GM19328 (cell line): ENCODE measurements at regions not wholly inside any gene's neighbourhood (a gene's known extent, or its start where the extent isn't known, plus 50 kb on each side); places are given as distances from the start of the nearest gene placed in this dataset.

Experiments used
- ATAC-seq: cut with Tn5 transposase; IDR thresholded peaks from one replicate; pipeline ENCODE4 v1.9.1; 2021; ENCODE audit warnings: mild to moderate bottlenecking, moderate library complexity; ENCODE audit not compliant: unreplicated experiment

DNA sequence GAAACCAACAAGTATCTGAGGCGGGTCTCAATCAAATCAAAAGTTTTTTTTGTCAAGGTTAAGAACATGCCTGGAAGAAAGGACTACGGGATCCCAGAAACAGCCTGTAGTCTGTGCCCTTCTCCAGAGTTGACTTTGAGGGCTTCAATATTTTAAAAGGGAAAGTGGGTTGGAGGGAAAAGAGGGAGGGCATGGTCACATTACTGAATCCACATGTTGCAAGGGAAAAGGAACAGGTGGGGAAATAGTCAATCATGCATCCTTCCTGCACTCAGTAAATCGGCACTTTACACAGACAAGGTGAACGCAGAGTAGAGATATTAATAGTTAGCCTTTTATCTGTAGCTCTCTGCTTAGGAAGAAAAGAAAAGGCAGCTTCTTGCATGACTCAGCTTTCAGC is 808.5 kb downstream of the UQCRFS1 start:
- no peak for ATAC-seq

DNA sequence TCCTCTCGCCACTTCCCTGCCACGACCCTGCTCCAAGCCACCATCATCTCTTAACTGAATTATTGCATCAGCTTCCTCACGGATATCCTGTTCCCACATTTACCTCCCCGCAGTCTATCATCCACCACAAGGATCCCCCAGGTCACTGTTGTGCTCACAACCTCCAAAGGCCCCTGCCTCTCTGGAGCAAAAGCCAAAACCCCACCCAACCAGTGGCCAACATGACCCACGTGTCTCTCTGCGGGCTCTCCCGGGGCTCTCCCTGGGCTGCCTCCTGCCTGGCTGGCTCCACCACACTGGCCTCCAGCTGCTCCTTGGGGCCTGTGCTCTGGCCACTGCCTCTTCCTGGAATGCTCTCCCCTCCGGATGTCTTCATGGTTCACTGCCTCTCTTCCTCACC is 809.3 kb downstream of the UQCRFS1 start:
- ATAC-seq = no peak

DNA sequence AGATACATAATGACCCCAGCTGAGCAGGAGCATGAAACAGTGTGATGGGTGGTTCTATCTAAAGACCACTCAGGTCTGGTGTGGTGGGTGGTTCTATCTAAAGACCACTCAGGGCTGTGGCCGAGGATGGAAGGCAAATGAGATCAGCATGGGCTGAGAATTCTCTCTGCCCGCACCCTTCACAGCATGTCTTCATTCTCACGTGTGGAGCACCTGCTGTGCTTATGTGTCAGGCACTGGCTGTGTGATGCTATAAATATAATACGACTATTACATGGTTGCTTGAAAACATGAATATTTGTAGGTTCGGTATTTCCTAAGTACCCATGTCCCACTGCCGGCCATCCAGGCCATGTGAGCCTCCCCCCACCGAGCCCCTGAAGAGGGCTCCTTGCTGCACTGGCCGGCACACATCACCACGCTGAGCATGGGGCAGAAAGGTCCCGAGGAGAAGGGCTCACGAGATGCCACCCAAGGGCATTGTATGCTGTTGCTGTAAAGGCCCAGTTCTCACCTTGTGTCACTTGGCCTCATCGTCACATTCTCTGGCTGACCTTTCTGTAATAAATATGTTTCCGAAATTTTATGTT is 810.2 kb downstream of the UQCRFS1 start:
- ATAC-seq = no peak

DNA sequence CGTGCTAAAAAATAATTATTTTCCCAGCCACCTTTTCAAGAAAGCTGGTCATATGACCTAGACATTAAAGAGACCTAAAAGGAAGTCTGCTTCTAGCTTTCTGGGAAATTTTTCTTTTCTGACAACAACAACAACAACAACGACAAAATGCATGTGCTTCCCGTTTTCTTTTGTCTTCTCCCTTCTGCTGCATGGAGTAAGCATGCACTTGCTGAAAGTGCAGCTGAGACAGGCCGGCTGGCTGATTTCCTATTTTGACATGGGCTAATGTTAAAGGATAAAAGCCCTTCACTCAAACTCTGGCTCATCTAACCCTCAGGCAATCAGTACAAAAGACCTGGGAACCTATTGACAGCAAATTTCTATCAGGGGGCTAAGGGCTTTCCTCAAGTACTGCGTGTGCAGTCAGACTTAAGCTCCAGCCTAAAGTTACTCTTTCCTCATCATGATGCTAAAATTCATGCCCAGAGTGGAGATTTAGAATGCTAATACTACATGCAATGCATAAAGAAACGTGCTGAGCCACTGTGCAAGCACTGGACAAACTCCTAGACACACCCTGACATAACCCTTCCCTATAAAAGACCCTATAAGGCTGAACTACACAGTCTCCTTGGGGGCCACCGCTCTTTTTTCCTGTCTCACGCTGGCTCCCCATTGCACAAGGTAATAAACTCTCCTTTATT is 811.1 kb downstream of the UQCRFS1 start:
- no peak for ATAC-seq

DNA sequence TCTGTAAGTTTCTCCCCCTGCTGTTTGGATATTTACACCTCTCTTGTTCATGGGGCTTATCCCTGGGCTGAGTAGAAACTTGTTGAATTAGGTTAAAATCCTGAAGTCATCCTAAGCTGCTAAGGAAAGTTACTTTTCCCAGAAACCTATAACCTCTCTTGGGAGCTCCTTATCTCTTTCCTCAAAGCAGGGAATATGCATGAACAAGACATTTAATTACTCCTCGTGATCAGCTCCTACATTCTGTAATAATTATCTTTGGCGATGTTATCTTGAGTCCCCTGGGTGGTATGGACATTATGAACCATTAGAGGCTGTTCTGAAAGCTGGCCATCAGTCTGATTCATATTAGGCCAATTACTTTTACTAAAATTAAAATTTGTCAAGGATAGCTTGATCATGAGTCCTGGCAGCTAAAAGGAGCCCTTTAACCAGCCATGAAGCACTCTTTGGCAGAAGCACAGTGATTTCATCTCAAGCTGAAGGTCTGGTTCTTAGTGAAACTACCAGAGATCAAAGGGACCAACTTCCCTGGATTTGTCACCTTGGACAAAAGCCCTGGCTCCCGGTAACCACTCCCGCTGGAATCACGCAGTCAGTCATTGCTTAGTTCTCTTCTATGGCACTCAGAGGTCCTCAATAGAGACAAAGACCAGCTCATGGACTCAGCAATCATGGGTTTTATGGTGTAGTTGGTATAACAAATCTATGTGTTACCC is 811.8 kb downstream of the UQCRFS1 start:
- ATAC-seq = no peak

DNA sequence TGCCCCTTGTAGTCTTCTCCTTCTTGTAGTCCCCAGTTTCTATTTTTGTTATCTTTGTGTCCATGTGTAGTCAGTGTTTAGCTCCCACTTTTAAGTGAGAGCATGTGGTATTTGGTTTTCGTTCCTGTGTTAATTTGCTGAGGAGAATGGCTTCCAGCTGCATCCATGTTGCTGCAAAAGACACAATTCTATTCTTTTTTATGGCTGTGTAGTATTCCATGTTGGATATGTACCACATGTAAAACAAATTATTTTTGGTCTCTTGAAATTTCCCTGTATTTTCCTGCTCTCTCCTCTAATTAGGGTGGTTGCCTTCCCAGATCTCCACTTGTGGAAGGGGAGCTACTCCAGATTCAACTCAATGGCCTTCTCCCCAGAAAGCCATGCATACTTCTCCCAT is 813.8 kb downstream of the UQCRFS1 start:
- no peak for ATAC-seq

DNA sequence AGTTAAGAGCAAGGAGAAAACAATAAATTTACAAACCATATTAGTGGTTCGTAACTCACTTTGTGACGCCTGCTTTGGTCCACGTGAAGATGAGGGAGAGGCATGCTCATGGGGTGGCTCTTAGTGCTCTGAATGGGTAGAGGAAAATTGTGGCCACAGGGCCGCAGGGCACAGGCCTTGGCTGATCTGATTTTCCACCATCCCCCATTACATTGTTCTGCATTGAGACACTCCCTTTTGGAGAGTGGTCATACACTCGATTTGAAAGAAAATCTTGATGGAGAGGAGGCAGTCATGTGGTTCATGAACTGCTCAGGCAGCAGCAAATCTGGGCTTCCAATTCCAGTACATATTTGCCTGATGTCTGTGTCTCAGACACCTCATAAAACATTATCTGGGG is 815.2 kb downstream of the UQCRFS1 start:
- ATAC-seq = no peak

DNA sequence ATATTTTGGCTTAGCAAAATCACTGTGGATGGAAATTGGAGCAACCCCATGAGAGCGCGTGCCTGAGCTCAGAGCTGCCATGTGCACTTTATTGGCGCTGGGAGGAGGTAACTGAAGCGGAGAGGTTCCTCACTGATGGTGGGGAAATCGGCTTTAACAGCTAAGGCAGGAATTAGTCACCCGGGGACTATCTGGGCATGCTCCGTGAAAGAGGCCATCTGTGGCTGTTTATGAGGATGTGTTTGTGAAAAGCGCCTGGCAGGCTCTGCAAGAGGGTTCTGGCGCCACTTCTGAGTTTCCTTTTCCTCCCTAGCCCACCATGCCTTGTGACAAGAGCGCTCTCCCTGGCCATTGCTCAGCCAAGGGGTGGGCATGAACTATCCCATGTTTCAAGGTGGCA is 815.6 kb downstream of the UQCRFS1 start:
- ATAC-seq = no peak

DNA sequence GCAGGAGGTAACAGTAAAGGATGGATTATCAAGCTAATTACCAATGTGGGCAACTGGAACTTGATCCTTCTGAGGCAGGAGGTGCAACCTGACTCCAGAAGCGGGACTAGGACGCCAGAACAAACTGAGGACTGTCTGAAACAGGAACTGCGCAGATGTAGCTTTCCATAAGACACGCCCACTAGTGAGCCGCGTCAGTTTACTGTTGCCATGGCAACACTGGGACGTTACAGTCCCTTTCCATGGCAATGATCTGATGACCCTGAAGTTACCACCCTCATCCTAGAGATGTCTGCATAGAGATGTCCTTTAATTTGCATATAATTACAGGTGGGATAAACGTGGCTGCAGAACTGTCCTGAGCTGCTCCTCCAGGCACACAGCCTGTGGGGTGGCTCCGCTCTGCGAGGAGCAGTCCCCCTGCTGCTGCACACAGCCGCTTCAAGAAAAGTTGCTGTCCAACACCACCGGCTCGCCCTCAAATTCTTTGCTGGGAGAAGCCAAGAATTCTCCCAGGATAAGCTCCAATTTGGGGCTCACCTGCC is 816.6 kb downstream of the UQCRFS1 start:
- ATAC-seq = no peak

DNA sequence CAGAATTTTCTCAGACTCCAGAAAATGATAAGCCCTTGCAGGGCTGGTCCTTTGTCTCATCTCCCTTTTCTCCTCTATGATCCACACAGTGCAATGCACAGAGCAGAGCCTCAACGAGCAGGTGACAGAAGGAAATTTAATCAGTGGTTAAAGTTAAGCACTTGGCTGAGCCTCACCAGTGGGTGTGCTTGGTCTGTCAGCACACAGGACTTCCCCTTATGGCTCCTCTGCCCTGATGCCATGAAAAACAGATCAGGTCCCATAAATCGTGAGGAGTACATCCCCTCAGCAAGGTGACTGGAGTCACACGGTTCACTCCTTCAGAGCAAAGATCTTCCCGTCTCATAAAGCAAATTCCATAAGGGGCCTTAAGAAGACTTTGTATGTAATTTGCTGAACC is 818.2 kb downstream of the UQCRFS1 start:
- ATAC-seq = no peak

DNA sequence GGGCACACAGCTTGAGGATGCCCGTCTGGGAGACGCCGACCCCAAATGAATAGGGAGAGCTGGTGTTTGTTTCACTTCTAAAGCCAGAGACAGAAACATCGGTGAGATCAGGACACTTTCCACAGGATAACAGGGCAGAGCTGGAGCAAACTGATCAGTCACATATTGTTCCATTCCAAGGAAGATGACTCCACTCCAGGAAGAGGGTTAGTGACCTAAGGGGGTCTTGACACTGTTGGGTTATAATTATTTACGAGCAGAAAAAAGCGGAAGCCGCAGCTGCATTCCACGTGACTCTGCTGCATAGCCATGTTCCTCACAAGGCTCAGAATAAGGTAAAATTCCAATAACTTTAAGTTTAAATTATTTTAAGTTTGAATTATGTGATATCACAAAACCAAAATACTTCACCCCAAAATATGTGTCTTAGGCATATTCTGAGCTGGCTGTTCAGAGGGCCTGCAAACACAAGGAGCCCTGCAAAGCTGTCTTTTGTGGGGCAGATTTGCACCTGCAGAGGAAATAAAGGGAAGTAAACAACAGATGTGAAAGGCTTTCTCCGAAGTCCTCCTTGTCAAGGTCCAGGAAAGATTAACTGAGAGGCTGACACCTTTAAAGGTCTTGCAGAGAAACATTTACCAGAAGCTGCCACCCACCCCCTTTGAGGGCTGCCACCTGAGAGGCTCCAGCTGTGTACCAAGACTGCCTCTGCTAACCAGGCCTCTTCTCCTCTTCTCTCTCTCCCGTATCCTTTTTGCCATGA is 819.2 kb downstream of the UQCRFS1 start:
- ATAC-seq = no peak

DNA sequence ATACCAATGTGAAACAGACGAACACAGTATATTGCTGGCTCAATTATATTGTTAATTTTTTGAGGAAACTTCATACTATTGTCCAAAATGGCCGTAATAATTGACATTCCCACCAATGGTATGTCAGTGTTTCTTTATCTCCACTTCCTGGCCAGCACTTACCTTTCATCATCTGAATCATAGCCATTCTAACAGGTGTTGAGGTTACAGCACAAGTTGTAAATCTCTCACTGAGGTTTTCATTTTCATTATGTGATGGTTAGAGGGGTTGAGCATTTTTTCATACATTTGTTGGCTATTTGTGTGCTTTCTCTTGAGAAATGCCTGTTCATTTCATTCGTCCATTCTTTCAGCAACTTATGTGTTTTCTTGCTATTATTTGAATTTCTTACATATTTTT is 824.0 kb downstream of the UQCRFS1 start:
- no peak for ATAC-seq

DNA sequence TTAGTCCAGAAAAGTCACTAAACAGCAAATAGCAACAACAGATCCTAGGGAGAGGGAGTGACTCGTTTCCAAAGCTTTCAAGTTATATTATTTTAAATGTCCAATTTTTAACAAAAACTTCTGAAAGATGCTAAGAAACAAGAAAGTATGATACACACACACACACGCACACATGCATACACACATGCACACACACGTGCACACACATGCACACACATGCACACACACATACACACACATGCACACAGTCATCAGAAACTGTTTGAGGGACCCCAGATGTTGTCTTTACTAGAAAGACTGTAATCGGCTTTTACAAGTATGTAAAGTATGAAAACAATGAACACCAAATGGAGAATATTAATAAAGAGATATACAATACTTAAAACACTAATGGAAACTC is 825.4 kb downstream of the UQCRFS1 start:
- no peak for ATAC-seq

DNA sequence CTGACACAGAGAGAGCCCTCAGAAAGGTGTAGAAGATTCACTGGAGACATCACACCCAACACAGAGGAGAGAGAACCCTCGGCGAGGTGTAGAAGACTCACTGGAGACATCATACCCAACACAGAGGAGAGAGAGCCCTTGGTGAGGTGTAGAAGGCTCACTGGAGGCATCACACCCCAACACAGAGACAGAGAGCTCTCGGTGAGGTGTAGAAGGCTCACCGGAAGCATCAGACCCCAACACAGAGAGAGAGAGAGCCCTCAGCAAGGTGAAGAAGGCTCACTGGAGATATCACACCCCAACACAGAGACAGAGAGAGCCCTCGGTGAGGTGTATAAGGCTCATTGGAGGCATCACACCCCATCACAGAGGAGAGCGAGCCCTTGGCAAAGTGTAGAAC is 826.5 kb downstream of the UQCRFS1 start:
- no peak for ATAC-seq

DNA sequence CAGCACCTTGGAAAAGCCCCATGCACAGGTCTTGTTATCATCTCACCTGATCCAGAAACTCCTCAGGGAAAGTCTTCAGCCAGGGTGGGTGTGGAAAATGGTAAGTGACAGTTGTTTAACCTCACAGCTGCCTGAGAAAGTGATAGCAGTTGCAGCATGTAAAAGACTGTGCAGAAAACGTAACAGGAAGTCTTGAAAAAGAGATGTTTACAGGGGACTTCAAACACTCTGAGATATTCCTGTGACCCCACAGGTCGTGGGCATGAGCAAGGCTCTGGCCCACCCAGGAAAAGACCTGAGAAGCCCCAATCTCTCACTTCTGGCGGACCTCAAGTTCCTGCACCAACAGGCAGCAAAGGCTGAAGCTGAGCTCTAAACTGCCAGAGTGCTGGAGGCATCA is 826.9 kb downstream of the UQCRFS1 start:
- no peak for ATAC-seq

DNA sequence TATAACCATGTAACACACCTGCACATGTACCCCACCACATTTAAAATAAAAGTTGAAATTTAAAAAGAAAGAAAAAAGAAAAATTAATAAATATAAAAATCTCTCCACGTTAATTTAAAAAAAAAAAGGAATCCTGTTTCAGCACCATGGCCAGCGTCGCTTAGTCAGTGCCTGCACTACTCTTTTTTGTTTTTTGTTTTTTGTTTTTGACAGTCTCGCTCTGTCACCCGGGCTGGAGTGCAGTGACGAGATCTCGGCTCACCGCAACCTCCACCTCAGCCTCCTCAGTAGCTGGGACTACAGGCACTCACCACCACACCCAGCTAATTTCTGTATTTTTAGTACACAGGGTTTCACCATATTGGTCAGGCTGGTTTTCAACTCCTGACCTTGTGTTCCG is 835.9 kb downstream of the UQCRFS1 start:
- ATAC-seq = no peak

DNA sequence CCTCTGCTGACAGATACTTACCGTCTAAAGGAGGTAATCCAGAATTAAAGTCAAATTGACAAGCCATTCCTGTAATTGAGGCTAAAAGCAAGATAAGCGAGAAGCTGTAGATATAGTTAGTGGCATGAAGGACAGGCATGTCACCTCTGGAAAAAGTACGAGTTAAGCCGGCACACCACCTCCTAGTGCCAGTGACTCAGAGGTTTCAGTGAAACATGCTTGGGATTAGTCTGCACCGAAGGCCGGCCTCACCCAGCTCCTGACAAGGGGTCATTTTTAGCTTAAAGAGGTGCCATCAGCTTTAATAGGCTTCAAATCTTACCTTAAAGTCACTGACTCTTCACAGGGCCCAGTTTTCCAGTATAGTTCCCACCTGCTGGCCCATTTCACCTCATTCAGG is 838.0 kb downstream of the UQCRFS1 start:
- no peak for ATAC-seq

DNA sequence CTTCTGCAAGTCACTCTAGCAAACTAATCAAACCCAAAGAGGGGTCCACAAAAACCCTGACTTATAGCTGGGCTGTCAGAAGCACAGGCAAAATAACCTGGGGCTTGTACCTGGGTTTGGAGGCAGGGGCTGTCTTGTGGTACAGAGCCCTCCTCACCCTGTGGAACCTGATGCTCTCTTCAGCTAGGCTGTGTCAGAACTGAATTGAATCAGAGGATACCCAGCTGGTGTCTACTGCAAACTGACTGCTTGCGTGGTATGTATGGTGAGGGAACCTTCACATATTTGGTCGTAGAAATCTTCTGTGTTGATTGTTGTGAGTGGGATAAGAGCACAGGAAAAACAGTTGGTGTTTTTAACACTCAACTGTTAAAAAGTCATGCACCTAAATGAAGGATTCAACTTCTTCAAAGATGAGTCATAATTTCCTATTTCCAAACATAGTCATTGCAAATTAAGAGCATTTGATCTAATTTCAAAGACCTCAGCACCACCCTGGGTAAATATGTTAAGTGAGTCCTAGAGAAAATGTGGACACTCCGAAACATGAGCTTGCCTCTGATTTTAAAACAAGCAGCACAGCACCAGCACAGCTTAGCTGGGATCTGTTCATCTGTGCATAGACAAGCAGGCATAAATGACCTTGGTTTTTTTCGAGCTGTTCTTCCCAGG is 840.2 kb downstream of the UQCRFS1 start:
- no peak for ATAC-seq

DNA sequence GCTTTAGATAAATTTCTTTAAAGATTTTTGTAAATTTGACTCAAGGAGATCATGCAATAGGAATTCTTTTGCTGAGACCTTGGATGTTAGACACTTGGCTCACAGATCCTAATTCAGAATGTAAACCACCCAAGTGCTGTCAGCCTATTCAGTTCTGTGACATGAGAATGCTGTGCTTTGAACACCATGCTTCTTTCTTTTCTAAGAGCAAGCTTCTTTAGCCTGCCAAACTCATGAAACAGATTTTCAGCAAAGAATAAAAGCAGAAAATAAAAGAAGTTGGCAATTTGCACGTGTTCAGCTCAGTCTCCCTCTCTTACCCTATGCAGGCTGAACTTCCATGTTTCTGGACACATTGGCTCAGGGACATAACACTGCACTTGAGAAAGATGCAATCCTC is 845.8 kb downstream of the UQCRFS1 start:
- no peak for ATAC-seq

DNA sequence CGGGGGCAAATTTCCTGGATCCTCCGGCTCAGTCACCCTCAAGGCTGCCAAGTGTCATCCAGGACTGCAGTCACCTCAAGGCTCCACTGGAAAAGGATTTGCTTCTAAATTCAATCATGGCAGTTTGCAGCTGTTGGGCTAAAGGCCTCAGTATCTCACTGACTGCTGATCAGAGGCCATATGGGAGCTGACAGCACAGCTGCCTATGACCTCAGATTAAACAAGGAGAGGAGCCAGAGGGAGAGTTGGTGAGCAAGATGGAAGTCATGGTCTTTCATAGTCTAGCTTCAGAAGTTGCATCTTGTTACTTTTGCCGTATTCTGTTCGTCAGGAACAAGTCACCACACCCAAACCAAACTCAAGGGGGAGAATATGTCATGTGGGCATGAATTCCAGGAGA is 849.7 kb downstream of the UQCRFS1 start:
- ATAC-seq = no peak
